ENCODE measurements at regions not wholly inside any gene's neighbourhood (a gene's known extent, or its start where the extent isn't known, plus 50 kb on each side); places are given as distances from the start of the nearest gene placed in this dataset.

DNA sequence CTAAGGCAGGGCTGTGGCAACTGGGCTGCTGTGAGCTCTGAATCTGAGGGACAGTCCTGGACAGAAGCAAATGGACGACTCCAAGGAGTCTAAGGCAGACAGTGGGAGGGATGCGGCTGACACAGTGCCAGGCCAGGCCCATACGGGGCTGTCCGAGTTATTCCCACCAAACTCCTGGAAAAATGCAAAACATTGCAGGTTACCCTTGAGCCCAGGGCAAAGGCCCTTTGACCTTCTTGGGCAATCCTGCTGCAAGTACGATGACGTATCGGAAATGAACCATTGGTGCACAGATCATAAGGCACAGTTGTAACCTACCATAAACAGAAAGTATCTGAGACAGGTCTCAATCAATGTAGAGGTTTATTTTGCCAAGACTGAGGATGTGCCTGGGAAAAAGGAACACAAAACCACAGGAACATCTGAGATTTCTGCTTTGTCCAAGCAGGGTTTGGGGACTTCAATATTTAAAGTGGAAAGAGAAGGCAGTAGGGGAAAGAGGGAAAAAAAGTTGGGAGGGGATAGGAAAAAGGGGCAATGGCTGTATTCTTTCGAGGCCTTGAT is 118.9 kb downstream of the DACT2 start:
- Histone ChIP-seq H3K36me3 (ENCODE audit: control insufficient read depth in 2 of 2, extremely low read depth in 1 of 2, insufficient read depth in 2 of 2, low read length in 2 of 2) (no peaks in the 10 kb centered on the region), H4K20me1 (ENCODE audit: control insufficient read depth, extremely low read depth, insufficient read depth, low read length) (no peaks in the 10 kb centered on the region), H2AFZ (ENCODE audit: control insufficient read depth, low read length) (no peak overlapping the region), H3K79me2 (ENCODE audit: control insufficient read depth, insufficient read depth, low read length) (no peaks in the 10 kb centered on the region), H3K9me3 (ENCODE audit: control insufficient read depth, low read depth, low read length) (no peaks in the 10 kb centered on the region), H3K4me3 (ENCODE audit: control insufficient read depth in 2 of 3, extremely low read depth in 1 of 3, insufficient read depth in 2 of 3, low read depth in 1 of 3, low read length in 3 of 3) (no peak overlapping the region), H3K27me3 (ENCODE audit: control insufficient read depth, extremely low read depth, insufficient read depth, low read length) (peaks cover 9% of the 10 kb centered on the region), H3K9ac (ENCODE audit: control insufficient read depth, extremely low read depth, insufficient read depth, low read length) (no peak overlapping the region), H3K4me2 (ENCODE audit: control insufficient read depth, extremely low read depth, insufficient read depth, low read depth, low read length) (no peak overlapping the region), H3K9me1 (ENCODE audit: control insufficient read depth, extremely low read depth, insufficient read depth, low read length) (no peaks in the 10 kb centered on the region), H3K27ac (ENCODE audit: control insufficient read depth, insufficient read depth, low read length) (no peak overlapping the region), H3K4me1 (ENCODE audit: control insufficient read depth, extremely low read depth, insufficient read depth, low read length) (no peaks in the 10 kb centered on the region)
- dilution Hi-C loops (cut with MboI; ENCODE audit: extremely low pct_ligation_motif_present, low sequenced_read_pairs), result no loop called here
- no peak for FAIRE-seq
- no peak for TF ChIP-seq EZH2 (IDR thresholded peaks at IDR 0.05; ENCODE audit: low read length)
- TF ChIP-seq, protein P1, sequence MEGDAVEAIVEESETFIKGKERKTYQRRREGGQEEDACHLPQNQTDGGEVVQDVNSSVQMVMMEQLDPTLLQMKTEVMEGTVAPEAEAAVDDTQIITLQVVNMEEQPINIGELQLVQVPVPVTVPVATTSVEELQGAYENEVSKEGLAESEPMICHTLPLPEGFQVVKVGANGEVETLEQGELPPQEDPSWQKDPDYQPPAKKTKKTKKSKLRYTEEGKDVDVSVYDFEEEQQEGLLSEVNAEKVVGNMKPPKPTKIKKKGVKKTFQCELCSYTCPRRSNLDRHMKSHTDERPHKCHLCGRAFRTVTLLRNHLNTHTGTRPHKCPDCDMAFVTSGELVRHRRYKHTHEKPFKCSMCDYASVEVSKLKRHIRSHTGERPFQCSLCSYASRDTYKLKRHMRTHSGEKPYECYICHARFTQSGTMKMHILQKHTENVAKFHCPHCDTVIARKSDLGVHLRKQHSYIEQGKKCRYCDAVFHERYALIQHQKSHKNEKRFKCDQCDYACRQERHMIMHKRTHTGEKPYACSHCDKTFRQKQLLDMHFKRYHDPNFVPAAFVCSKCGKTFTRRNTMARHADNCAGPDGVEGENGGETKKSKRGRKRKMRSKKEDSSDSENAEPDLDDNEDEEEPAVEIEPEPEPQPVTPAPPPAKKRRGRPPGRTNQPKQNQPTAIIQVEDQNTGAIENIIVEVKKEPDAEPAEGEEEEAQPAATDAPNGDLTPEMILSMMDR (optimal IDR thresholded peaks at IDR 0.05 in 1 of 3, IDR thresholded peaks at IDR 0.05 in 1 of 3, conservative IDR thresholded peaks at IDR 0.05 in 1 of 3; ENCODE audit: extremely low read depth in 1 of 3, insufficient read depth in 2 of 3, low read length in 3 of 3), result no peak
- no peak for DNase-seq (ENCODE audit: low read depth, low spot score)

DNA sequence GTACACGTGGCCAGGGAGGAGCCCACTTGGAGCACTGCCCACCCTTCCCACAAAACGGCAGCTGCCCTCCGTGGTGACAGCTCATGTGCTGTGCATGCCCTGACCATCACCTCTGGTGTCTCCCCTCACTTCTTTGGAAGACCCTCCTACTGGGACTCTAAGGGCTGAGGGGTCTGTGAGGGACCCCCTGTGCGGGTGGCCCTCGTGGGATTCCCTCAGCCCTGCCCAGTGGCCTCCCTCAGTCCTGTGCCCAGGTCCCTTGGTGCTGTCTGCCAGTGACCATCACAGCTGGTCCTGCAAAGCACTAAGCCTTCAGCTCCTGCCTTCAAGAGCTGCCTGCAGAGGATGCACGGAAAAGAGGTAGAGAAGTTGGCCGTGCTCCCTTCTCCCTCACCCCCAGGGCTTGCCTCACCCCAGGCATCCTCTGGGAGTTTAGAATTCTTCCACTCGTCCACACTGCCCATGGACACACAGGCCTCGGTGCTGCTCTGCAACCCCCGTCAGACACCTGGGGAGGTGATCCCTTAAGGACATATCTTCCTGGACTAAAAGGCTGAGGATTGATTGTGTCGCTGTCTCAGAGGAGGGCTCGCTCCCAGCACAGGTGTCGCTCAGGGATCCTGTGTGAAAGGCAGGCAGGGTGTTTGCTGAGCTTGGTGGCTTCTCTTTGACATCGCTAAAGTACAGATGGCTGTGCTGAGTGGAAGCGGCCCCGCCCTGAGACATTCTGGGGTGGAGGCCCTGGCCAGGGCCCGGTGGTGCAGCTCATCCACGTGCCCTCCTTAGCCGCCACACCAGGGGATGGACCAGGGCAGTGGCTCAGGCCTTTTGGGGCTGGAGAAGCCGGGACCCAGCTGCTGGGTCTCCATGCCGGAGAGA is 119.5 kb upstream of the FRMD1 start:
- FAIRE-seq (no peak), DNase-seq (ENCODE audit: low read depth, low spot score) (no peak)
- no peak overlapping the region for H2AFZ ChIP-seq (ENCODE audit: control insufficient read depth, low read length)
- H3K9me3 ChIP-seq (ENCODE audit: control insufficient read depth, low read depth, low read length), result no peaks in the 10 kb centered on the region
- H3K27me3 ChIP-seq (ENCODE audit: control insufficient read depth, extremely low read depth, insufficient read depth, low read length), result peaks cover 6% of the 10 kb centered on the region
- H3K36me3 ChIP-seq (ENCODE audit: control insufficient read depth in 2 of 2, extremely low read depth in 1 of 2, insufficient read depth in 2 of 2, low read length in 2 of 2), result no peaks in the 10 kb centered on the region
- H4K20me1 ChIP-seq (ENCODE audit: control insufficient read depth, extremely low read depth, insufficient read depth, low read length), result no peaks in the 10 kb centered on the region
- no peak overlapping the region for H3K27ac ChIP-seq (ENCODE audit: control insufficient read depth, insufficient read depth, low read length)
- TF ChIP-seq, protein P1 (optimal IDR thresholded peaks at IDR 0.05 in 1 of 3, IDR thresholded peaks at IDR 0.05 in 1 of 3, conservative IDR thresholded peaks at IDR 0.05 in 1 of 3; ENCODE audit: extremely low read depth in 1 of 3, insufficient read depth in 2 of 3, low read length in 3 of 3), result no peak
- TF ChIP-seq EZH2 (IDR thresholded peaks at IDR 0.05; ENCODE audit: low read length), result no peak
- H3K4me2 ChIP-seq (ENCODE audit: control insufficient read depth, extremely low read depth, insufficient read depth, low read depth, low read length), result no peak overlapping the region
- no peak overlapping the region for H3K9ac ChIP-seq (ENCODE audit: control insufficient read depth, extremely low read depth, insufficient read depth, low read length)
- no peaks in the 10 kb centered on the region for H3K4me1 ChIP-seq (ENCODE audit: control insufficient read depth, extremely low read depth, insufficient read depth, low read length)
- no peaks in the 10 kb centered on the region for H3K9me1 ChIP-seq (ENCODE audit: control insufficient read depth, extremely low read depth, insufficient read depth, low read length)
- H3K4me3 ChIP-seq (ENCODE audit: control insufficient read depth in 2 of 3, extremely low read depth in 1 of 3, insufficient read depth in 2 of 3, low read depth in 1 of 3, low read length in 3 of 3), result no peak overlapping the region
- no peaks in the 10 kb centered on the region for H3K79me2 ChIP-seq (ENCODE audit: control insufficient read depth, insufficient read depth, low read length)
- dilution Hi-C loops (cut with MboI; ENCODE audit: extremely low pct_ligation_motif_present, low sequenced_read_pairs), result no loop called here
